Endothelial cell of umbilical vein (primary cell): ENCODE measurements at regions not wholly inside any gene's neighbourhood (a gene's known extent, or its start where the extent isn't known, plus 50 kb on each side); places are given as distances from the start of the nearest gene placed in this dataset.

ENCODE experiments used
- BruUV-seq: library from RNA; stranded (reverse); fragments of 400-500 nt; replicated peaks from 2 replicates; lab custom pipeline; 2021; lab: Mats Ljungman, UMichigan
- CTCF ChIA-PET: fragments of 300-600, 350-600 bp; sonication (Branson Sonifier 250); formaldehyde crosslinking; loops from one replicate; lab custom pipeline; 2021; ENCODE audit warnings: antibody characterized with exemption, inconsistent platforms; lab: Charles Lee
- POLR2A ChIA-PET: fragments of 300-600, 350-600 bp; sonication (Branson Sonifier 250); formaldehyde crosslinking; loops from one replicate; lab custom pipeline; 2021; ENCODE audit warnings: antibody characterized with exemption, inconsistent platforms; lab: Charles Lee
- DNase-seq: peaks from one replicate; pipeline ENCODE4 v3.0.0-alpha.2; 2011; ENCODE audit warnings: low read depth, low spot score
- FAIRE-seq: peaks from 2 replicates; lab custom pipeline; 2011; peaks lifted over from hg19 to GRCh38; lab: Jason Lieb, UNC
- H2AFZ ChIP-seq: 2 replicates; pipeline ENCODE4 v1.6.0; 2012; ENCODE audit warnings: low read depth, low read length, control low read depth, inconsistent platforms
- H3K27ac ChIP-seq: 2 replicates; pipeline ENCODE4 v1.5.1; 2011; ENCODE audit warnings: low read depth, mild to moderate bottlenecking, control low read depth, low read length, moderate library complexity; ENCODE audit not compliant: insufficient read depth
- H3K27me3 ChIP-seq, 2 experiments: 2 replicates each; pipeline versions ENCODE4 v1.6.0 to v1.6.1; 2011; ENCODE audit warnings: low read length in 2 of 2, mixed read lengths in 1 of 2; ENCODE audit not compliant: control insufficient read depth in 2 of 2, insufficient read depth in 2 of 2
- H3K36me3 ChIP-seq, 2 experiments: 2 replicates in 1 of 2; 3 replicates in 1 of 2; pipeline ENCODE4 v1.5.1; 2011; ENCODE audit warnings: low read length in 2 of 2, mild to moderate bottlenecking in 1 of 2, moderate library complexity in 1 of 2; ENCODE audit not compliant: control insufficient read depth in 2 of 2, insufficient read depth in 2 of 2; ENCODE audit errors: extremely low read depth in 1 of 2
- H3K4me1 ChIP-seq: 3 replicates; pipeline ENCODE4 v1.5.1; 2011; ENCODE audit warnings: mild to moderate bottlenecking, low read length; ENCODE audit not compliant: control insufficient read depth, insufficient read depth; ENCODE audit errors: extremely low read depth
- H3K4me2 ChIP-seq: 2 replicates; pipeline ENCODE4 v1.6.1; 2011; ENCODE audit warnings: low read length, control low read depth, mixed read lengths; ENCODE audit not compliant: insufficient read depth
- H3K4me3 ChIP-seq, 3 experiments: fragments of 200-600 bp in 1 of 3; sonication (generic), shearing (Covaris generic) in 1 of 3; replicated peaks in 1 of 3; 2 replicates each; pipeline ENCODE4 v1.5.1; 2011 to 2016; ENCODE audit warnings: control low read depth in 3 of 3, low read length in 3 of 3, mild to moderate bottlenecking in 2 of 3, inconsistent platforms in 1 of 3, low read depth in 1 of 3, moderate library complexity in 1 of 3; ENCODE audit not compliant: insufficient read depth in 1 of 3
- H3K79me2 ChIP-seq: 2 replicates; pipeline ENCODE4 v1.6.0; 2012; ENCODE audit warnings: low read length, inconsistent platforms; ENCODE audit not compliant: control insufficient read depth, insufficient read depth
- H3K9ac ChIP-seq: replicated peaks from 2 replicates; pipeline ENCODE3; 2011; ENCODE audit warnings: low read length, control low read depth; ENCODE audit not compliant: insufficient read depth; ENCODE audit errors: extremely low read depth
- H3K9me1 ChIP-seq: replicated peaks from 3 replicates; pipeline ENCODE4 v1.6.0; 2011; ENCODE audit warnings: mild to moderate bottlenecking, low read length; ENCODE audit not compliant: control insufficient read depth, insufficient read depth; ENCODE audit errors: extremely low read depth
- H3K9me3 ChIP-seq: replicated peaks from 2 replicates; pipeline ENCODE4 v1.5.1; 2012; ENCODE audit warnings: low read length, inconsistent platforms; ENCODE audit not compliant: control insufficient read depth, insufficient read depth
- H4K20me1 ChIP-seq: replicated peaks from 2 replicates; pipeline ENCODE3; 2011; ENCODE audit warnings: mild to moderate bottlenecking, low read length; ENCODE audit not compliant: control insufficient read depth, insufficient read depth; ENCODE audit errors: extremely low read depth
- CTCF ChIP-seq, 2 donors: IDR thresholded peaks; 1 replicate in 1 of 2; 2 replicates in 1 of 2; pipeline ENCODE4 v1.5.1; 2011; ENCODE audit warnings: low read length in 2 of 2, mild to moderate bottlenecking in 2 of 2, moderate library complexity in 2 of 2, control low read depth in 1 of 2, inconsistent platforms in 1 of 2, low read depth in 1 of 2; ENCODE audit not compliant: insufficient read depth in 1 of 2; ENCODE audit errors: extremely low read depth in 1 of 2
- EZH2 ChIP-seq: IDR thresholded peaks from 2 replicates; pipeline ENCODE4 v1.6.1; 2012; ENCODE audit warnings: borderline replicate concordance, low read depth, mild to moderate bottlenecking, moderate library complexity, low read length, inconsistent platforms; ENCODE audit not compliant: severe bottlenecking
- FOS ChIP-seq: IDR thresholded peaks from 2 replicates; pipeline ENCODE4 v1.6.1; 2011; ENCODE audit warnings: mild to moderate bottlenecking, low read length, moderate library complexity, borderline replicate concordance; ENCODE audit not compliant: insufficient read depth
- GATA2 ChIP-seq: IDR thresholded peaks from 2 replicates; pipeline ENCODE4 v1.7.0; 2011; ENCODE audit warnings: low read depth, mild to moderate bottlenecking, moderate library complexity, mixed read lengths, low read length; ENCODE audit not compliant: insufficient read length, insufficient read depth
- JUN ChIP-seq: IDR thresholded peaks from 2 replicates; pipeline ENCODE4 v1.6.1; 2011; ENCODE audit warnings: borderline replicate concordance, low read depth; ENCODE audit not compliant: insufficient read length, insufficient read depth
- MAX ChIP-seq: IDR thresholded peaks from 2 replicates; pipeline ENCODE4 v1.6.1; 2011; ENCODE audit not compliant: insufficient read depth, insufficient read length
- POLR2A ChIP-seq: IDR thresholded peaks from 2 replicates; pipeline ENCODE4 v1.6.1; 2012; ENCODE audit warnings: low read depth, mild to moderate bottlenecking, control low read depth, low read length
- POLR2AphosphoS5 ChIP-seq: IDR thresholded peaks from 2 replicates; pipeline ENCODE4 v1.6.1; 2012; ENCODE audit warnings: low read depth, mild to moderate bottlenecking, control low read depth, low read length, moderate library complexity; ENCODE audit not compliant: insufficient read depth
- dilution Hi-C: fragments of 300-500 bp; cut with MboI; formaldehyde crosslinking; loops from one replicate; pipeline ENCODE4 v1.15.0; 2019; ENCODE audit warnings: low sequenced_read_pairs; ENCODE audit not compliant: extremely low pct_ligation_motif_present
- intact Hi-C: fragments of 100-400 bp; cut with micrococcal nuclease; formaldehyde crosslinking; loops from one replicate; pipeline ENCODE4 v1.10.0; 2022

- no TSS peak for BruUV-seq
- dilution Hi-C loops (no loop called here), intact Hi-C loops (no loop called here)
- POLR2A ChIA-PET: no interaction called here
- H3K9me3 ChIP-seq: no peaks in the 10 kb centered on the region
- H3K4me1 ChIP-seq: no peaks in the 10 kb centered on the region
- no peak overlapping the region for H3K27ac ChIP-seq
- H3K4me2 ChIP-seq: no peak overlapping the region
- no peaks in the 10 kb centered on the region for H4K20me1 ChIP-seq
- no peaks in the 10 kb centered on the region for H3K36me3 ChIP-seq
- TF ChIP-seq CTCF (IDR thresholded peaks at IDR 0.05; ENCODE audit: extremely low read depth in 1 of 2, insufficient read depth in 1 of 2, low read depth in 1 of 2, low read length in 2 of 2) (no peak), POLR2AphosphoS5 (no peak), FOS (no peak), GATA2 (no peak), JUN (no peak), MAX (no peak), POLR2A (no peak), EZH2 (no peak)
- CTCF ChIA-PET: no interaction called here
- no peaks in the 10 kb centered on the region for H3K27me3 ChIP-seq
- no peak overlapping the region for H3K9ac ChIP-seq
- no peak overlapping the region for H3K4me3 ChIP-seq
- no peaks in the 10 kb centered on the region for H3K79me2 ChIP-seq
- DNase-seq (no peak), FAIRE-seq (no peak)
- H2AFZ ChIP-seq: no peak overlapping the region
- H3K9me1 ChIP-seq: no peaks in the 10 kb centered on the region
These were observed 371.7 kb upstream of the BRINP3 start for GRCh38 chr1:190849346-190849745.
